GM19372 (cell line): ENCODE measurements at regions not wholly inside any gene's neighbourhood (a gene's known extent, or its start where the extent isn't known, plus 50 kb on each side); places are given as distances from the start of the nearest gene placed in this dataset.
"Not testable (repeated sequence)": the region's sequence is repeated elsewhere in the genome, so short reads cannot be mapped to it uniquely, and the experiment has no call there.

Experiments used
- ATAC-seq: cut with Tn5 transposase; IDR thresholded peaks from one replicate; pipeline ENCODE4 v1.9.1; 2021; ENCODE audit warnings: mild to moderate bottlenecking, low read depth, moderate library complexity; ENCODE audit not compliant: unreplicated experiment

DNA sequence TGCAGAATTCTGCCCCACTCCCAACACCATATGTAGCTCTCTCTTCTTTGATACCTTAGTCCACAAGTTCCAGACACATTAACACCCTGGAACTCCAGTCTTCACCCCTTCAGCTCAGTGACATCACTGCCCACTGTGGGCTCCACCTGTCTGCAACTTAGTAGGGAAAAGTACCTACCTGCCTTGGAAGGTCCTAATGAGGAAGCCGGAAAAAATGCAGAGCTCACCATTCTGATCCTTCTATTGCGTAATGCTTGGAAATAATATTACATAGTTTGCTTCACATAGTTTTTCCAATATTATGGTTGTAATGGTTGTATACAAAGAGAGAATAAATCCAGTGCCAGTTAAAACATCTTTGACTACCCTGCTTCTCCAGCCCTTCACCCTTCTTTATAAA, 738.4 kb downstream of the RNF144A start:
- ATAC-seq = no peak

DNA sequence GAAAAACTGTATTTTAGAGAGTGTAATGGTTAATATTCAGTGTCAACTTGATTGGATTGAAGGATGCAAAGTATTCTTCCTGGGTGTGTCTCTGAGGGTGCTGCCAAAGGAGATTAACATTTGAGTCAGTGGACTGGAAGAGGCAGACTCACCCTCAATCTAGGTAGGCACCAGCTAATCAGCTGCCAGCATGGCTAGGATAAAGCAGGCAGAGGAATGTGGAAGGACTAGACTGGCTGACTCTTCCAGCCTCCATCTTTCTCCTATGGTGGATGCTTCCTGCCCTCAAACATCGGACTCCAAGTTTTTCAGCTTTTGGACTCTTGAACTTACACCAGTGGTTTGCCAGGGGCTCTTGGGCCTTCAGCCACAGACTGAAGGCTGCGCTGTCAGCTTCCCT, 740.3 kb downstream of the RNF144A start:
- ATAC-seq = not testable (repeated sequence)

DNA sequence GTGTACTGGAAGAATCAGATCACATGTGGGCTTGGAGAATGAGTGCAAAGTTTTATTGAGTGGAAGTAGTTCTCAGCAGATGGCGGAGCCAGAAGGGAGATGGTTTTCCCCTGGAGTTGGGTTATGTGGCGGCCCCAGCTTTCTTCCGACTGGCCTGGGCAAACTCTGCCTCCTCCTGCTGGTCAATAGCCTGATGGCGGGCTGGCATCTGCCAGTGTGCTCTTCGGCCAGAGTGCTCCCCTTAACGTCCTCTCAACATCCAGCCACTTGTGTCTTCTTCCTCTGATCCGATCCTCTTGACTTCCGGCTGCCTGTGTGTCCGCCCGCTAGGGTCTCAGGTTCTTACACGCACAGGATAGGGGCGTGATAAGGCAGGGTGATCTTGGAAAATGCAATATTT, 741.3 kb downstream of the RNF144A start:
- no peak for ATAC-seq

DNA sequence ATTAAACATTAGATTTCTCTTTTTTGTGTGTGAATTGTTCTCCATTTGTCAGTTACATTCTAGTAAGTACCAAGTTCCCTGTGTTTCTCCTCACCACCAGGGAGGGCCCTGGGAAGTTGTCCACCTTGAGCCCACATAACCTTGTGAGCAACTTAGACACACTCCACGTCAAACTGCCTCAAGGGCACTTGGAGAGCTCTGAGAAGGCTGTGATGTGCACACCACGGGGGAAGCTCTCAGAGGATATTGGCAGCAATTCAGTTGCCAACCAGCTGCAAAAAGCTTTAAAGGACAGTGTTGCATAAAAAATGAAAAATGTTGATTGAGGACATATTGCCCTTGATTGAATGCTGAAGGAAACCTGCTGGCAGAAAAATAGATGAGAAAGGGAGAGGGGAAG, 743.6 kb downstream of the RNF144A start:
- no peak for ATAC-seq

DNA sequence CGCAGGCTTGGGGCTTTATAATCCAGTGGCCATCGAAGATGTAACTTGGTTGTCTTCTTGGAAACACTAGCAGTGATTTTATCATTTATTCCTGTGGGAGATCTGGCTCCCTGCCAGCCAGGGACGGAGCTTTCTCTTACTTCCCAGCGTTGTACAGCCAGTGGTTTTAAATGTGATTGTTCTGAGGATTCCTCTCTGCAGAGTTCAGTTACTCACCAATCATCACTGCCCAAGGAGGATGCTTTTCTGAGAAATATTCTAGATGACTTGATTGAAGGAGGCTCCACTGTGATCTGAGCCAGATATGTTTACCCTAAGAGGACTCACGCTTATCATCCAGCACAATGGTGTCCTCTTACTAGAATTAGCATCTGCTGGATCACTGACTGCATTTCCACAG, 744.3 kb downstream of the RNF144A start:
- ATAC-seq = no peak

DNA sequence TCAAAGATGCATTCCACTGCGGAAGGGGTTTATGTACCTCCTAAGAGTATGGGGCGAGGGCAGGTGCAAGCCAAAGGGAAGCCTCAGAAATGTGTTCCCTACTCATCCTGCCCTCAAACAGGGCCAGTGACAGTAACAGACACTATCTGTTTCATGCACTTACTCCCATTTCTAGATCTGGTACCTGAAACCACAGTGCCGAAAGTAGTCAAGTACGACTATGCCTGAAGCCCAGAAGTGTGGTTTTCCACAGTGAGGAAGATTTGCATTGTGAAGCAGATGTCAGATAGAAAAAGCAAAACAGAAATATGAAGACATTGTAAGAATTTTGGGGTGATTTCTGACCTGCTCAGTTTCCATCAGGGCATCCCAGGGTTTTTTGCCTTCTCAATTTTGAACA, 748.7 kb downstream of the RNF144A start:
- ATAC-seq = no peak

DNA sequence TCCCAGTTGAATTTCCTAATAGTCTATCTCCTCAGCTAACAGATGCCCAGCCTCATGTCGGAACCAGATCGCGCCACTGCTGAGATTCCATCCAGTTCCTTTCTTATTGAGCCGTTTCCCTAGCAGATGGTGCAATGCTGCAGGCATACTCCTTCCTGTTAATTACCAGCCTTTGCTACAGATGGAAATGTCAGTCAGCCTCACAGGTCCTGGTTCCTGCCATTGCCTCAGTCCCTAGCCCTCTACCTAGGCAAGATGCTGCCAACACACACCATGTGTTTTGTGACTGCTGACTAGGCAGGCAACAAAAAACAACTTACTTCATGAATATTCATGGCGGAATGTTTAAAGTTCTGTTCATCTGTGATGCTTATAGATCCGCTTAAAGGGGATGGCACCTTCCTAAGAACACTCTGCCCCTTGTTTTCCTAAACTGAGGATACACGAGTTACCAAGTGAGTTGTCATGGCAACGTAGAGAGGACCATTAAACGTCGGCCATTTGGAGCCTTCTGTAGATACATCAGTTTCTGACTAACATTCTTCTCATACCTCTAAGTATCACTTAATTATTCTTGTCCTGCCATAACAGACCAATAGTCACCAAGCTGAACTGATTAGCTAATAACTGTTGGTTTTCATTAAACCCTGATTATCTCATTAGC, 749.5 kb downstream of the RNF144A start:
- ATAC-seq = no peak

DNA sequence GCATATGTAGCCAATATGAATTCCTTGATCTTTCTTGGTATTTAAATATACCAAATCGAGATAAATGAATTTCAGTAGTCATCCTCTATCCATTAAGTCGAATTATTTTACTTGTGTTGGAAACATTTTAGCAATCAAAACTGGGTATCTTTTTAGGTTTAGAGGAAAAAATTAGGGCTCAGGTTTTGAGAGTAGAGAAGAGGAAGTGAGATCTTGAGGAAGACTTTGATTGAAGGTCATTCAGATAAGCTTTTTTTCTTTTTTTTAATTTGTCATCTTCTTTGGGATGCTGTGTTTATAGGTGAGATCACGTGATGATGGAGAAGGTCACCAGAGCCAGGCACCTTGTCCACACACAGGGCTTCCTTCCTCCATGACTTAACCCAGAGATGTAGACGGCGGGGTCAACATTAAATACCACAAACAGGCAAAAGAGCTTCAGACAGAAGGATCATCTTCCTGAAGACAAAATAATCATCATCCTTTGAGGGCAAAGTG, 750.1 kb downstream of the RNF144A start:
- no peak for ATAC-seq

DNA sequence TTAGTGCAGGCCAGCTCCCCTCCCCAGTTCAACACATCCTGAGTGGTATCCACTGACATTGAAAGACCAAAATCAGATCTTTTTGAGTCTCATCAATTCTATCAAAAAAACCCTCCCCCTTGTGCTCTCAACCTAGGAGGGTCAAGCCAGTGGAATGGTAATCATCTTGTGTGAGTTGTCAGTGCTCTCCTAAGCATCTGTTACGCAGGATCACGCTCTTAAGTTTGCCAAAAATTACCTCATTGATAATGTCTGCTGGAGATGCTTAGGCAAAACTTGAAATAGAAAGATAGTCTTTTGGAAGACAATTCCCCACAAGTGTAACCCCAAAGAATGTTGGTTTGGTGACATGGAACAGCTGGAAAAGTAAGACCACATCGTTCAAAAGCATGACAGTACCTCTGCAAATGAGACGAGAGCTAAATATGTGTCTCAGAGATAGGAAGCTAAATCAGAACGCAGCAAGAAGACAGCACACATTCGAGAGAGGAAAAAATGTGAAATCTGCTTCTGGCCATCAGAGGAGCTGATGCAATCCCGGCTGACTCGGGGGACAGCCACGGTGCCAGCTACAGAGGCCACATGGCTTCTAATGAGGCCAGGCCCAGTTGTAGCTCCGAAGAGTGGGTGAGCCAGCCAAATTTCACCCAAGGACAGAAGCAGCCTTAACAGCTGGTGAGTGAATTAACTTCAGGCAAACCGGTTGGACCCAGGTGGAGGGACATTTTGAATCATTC, 753.9 kb downstream of the RNF144A start:
- no peak for ATAC-seq

DNA sequence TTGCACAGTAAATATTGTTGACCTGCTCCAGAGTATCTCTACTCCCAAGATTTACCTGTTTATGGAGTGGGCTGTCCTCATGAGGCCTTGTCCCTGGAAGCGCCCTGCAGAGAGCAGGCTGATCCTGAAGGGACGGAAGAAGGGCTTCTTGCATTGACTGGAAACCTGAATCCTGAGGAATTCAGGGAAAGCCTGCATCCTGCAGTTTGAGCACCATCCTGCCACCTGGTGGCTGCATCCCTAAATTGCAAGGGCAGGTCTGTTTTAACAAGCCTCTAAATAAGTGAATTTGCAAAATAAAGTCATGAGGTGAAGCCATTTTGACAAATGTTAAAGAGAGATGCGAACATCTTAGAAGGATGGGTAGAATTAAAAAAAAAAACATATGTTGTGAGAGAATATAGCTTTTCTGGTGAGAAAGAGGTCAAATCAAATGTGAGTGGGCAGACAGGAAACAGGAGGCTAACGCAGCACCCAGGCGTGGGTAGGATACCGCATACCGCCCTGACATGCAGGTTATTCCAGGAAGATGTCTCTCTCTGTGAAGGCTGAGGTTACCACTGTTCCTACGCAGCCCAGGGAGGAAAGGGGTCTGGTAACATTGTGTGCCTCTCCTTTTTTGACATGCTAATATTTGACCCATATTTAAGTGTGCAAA, 754.9 kb downstream of the RNF144A start:
- no peak for ATAC-seq

DNA sequence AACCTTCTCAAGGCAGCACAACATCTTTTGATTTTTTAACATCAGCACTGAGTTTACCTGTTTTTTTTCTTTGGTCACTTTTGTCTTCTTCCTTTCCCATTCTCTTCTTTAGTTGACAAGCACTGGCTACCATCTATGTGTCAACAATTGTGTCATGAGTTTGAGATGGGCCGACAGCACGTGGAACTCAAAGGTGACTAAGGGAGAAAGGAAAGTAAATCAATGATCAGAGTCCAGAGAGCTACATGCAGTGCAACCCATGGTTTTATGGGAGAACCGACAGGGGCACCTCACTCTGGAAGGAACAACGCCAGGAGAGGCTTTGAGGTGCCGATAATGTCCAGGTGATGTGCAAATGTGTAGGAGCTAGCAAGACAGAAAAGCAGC, 755.5 kb downstream of the RNF144A start:
- no peak for ATAC-seq

DNA sequence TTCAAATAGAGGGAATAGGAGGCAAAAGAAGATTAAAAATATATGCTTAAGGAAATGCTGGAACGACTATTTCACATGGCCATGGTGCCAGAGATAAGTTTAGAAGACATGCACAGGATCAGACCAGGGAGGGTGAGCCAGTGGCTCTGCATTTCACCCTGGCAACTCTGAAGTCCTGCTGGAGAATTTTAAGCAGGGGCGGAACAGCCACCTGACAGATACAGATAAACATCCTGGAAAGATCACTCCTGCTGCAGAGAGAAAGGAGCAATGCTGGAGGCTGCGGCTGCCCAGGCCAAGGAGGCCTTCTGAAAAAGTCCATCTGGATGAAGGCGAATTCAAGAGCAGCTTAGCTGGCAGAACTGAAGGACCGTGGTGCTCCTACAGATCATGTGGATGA, 755.9 kb downstream of the RNF144A start:
- ATAC-seq = no peak

DNA sequence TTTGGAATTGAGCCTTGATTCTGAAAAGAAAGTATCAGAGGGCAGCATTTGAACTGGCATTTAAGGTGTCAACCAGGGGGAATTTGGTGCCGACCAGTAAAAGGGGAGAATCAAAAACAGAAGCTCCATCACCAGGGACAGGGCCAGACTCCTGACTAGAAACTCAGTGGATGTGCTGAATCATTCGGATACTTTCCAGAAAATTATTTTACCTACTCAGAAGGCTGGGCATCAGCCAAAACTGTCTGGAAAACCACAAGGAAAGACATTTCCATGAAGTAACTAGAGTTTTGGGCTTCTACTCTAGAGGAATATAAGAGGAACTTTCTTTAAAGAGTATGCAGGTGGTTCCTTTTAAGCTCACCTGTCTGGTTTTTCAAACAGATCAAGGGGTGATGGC, 756.6 kb downstream of the RNF144A start:
- no peak for ATAC-seq

DNA sequence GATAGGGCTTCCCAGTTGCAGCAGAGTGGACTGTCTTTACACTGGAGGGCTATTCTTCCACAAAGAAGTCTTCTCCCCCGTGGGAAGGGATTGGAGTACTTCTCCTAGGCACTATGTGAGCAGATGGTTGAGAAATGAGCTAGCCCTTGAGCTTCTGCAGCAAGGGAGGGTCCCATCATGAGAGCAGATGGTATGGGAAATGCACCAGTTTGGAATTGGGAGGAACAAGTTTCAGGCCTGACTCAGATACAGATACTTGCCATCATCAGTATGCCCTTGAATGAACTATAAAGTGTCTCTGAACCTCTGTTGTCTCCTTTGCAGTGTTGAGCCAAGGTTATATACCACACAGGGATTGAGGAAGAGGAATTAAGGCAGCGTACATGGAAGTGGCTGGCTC, 757.4 kb downstream of the RNF144A start:
- ATAC-seq = no peak

DNA sequence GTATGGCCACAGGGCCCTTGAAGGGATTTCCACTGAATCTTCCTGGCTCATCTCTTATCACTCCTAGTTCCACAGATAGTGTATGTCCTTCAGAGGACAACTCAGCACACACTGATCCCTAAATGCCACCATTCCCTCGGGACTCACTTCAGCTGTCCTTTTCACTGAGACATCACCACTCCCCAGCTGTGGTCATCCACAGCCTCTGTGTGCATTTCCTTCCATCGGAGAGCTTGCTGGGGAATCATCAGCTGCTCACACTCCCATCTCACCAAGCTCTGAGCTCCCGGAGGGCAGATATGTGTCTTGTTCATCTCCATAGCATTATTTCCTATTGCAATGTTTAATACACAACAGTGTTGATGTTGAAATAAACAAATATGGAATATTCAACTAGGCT, 759.5 kb downstream of the RNF144A start:
- ATAC-seq = no peak

DNA sequence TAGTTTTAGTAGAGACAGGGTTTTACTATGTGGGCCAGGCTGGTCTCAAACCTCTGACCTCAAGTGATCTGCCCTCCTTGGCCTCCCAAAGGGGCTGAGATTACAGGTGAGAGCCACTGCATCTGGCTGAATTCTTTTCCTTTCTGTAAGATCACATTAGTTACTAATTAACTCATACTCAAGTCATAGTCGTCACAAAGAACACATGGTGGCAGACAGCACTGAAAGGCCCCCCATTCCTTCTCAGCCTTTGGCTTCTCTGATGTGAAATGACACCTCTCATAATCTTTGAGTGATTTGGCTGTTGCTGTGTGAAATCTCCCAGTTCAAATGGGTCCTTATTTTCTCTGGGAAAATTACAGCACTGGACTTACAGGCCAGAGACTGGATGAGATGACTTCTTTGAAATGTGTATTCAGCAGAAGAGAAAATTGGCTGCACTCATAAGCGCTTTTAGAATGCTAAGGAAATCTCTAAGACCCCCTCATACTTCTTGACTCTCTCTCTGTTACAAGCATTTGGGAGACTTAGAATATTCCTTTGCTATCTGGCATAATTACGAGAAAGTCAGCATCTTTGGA, 764.8 kb downstream of the RNF144A start:
- ATAC-seq = no peak

DNA sequence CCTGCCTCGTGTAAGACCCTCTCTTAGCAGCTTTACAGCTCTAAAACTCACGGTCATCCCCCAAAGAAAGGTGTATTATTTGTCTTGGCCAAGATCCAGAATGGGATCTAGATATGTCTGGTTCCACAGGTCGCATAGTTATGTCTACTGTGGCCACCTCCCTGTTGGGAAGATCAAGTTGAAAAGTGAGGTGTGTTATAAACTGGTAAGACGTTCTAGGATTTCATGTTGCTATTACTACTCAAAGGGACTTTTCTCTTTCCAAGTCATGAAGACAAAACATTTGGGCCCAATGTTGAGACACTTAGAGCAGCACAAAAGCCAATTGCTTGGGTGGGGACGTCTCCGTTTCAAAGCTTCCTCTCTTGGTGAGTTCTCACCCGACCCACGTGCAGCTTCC, 766.0 kb downstream of the RNF144A start:
- no peak for ATAC-seq

DNA sequence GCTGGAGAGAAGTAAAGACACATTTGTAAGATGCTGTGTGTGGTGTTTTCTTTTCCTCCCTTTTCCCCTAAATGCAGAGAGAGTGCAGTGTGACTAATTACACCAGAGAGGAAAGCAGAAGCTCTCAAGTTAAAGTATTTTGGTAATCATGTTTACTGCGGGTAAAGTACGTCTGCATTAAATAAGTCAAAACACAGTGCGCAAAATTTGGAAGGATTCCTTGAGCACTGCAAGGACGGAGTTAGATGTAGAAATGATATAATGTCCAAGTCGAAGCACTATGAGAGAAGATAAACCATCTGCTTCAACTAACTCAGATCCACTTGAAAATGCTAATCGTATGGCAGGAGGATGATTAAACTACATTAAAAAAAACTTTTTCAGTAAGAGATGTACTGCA, 766.5 kb downstream of the RNF144A start:
- ATAC-seq = no peak

DNA sequence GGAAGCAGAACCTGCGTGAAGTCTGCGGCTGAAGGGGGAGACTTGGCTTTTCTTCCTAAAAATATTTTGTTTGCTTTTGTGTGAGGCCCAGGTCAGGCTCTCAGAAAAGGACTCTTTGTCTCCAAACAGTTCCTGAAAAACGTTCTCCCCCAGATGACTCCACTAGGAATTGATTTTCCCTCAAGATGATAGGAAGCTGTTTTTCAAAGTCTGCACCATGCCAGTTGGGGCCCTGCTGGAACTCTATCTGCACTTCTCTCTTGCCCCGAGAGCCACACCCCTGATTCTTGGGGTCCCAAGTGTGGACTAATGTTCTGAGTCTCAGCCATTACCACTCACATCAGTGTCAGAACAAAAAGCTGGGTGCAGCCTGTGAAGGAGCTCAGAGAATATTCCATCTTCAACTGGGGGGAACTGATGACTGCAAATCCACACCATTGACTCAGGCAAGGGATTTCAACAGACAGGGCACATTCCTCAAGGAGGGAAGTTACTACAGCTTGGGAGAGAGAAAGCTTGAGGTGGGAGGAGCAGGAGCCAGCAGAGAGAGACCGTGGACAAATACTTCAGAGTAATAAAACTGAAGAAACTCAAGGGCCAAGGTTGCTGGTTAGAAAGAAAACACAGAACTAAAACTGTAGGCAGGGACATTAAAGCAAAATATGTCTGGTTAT, 768.3 kb downstream of the RNF144A start:
- no peak for ATAC-seq

DNA sequence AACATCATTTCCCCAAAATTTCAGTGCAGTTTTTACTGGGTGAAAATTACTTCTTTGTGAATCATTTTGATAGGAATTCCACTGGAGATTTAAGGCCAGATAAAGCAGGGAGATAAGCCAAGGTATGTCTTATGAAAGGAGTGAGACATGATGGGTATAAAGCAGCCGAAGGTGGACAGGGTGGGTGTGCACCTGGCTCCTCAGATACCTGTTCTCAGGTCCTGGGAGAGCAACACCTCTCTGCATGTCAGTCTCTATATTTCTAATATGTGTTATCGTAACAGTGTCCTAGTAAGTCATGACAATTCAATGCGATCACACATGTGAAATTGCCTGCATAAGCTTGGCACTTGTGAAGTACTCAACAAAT, 768.8 kb downstream of the RNF144A start:
- no peak for ATAC-seq
